ENCODE measurements at regions not wholly inside any gene's neighbourhood (a gene's known extent, or its start where the extent isn't known, plus 50 kb on each side); places are given as distances from the start of the nearest gene placed in this dataset.

- Histone ChIP-seq H3K4me3 (no peak overlapping the region), H3K36me3 (no peaks in the 10 kb centered on the region), H3K9ac (ENCODE audit: low read depth in 2 of 2, low read length in 2 of 2) (no peak overlapping the region), H3K27me3 (no peaks in the 10 kb centered on the region), H3K4me1 (no peaks in the 10 kb centered on the region), H3K9me3 (no peaks in the 10 kb centered on the region), H3K27ac (no peak overlapping the region)
- intact Hi-C loops (cut with DNase I): no loop called here
- TF ChIP-seq, protein P1, sequence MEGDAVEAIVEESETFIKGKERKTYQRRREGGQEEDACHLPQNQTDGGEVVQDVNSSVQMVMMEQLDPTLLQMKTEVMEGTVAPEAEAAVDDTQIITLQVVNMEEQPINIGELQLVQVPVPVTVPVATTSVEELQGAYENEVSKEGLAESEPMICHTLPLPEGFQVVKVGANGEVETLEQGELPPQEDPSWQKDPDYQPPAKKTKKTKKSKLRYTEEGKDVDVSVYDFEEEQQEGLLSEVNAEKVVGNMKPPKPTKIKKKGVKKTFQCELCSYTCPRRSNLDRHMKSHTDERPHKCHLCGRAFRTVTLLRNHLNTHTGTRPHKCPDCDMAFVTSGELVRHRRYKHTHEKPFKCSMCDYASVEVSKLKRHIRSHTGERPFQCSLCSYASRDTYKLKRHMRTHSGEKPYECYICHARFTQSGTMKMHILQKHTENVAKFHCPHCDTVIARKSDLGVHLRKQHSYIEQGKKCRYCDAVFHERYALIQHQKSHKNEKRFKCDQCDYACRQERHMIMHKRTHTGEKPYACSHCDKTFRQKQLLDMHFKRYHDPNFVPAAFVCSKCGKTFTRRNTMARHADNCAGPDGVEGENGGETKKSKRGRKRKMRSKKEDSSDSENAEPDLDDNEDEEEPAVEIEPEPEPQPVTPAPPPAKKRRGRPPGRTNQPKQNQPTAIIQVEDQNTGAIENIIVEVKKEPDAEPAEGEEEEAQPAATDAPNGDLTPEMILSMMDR (IDR thresholded peaks at IDR 0.05): no peak
- no peak for DNase-seq
Measured at GRCh38 chr12:13372386-13372785, 175.9 kb downstream of the EMP1 start.

DNA sequence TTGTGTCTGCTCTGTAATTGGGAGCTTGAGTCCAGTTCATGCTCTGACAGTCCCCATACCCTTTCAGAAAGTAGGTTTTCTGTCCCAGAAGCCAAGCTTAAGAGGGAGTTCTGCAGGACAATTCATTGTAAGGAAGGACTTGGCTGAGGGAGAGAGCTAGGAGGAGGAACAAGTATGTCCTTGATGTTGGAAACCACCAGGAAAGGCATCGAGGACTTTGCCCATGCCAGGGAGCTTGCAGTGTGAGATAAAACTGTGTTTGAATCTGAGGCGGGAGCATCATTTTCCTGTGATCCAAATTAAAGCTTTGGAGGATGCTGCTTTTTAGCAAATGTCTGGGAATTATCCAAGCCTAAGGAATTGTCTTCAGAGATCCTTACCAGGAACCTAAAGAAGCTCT lies 175.3 kb downstream of the EMP1 start:
- Histone ChIP-seq H3K27me3 (no peaks in the 10 kb centered on the region), H3K36me3 (no peaks in the 10 kb centered on the region), H3K4me1 (no peaks in the 10 kb centered on the region), H3K9me3 (no peaks in the 10 kb centered on the region), H3K27ac (no peak overlapping the region), H3K9ac (ENCODE audit: low read depth in 2 of 2, low read length in 2 of 2) (no peak overlapping the region), H3K4me3 (no peak overlapping the region)
- intact Hi-C loops (cut with DNase I): no loop called here
- TF ChIP-seq, protein P1 (IDR thresholded peaks at IDR 0.05): no peak
- DNase-seq: peak; percentile 54

- intact Hi-C loops (cut with DNase I): no loop called here
- no peak for DNase-seq
- Histone ChIP-seq H3K36me3 (no peaks in the 10 kb centered on the region), H3K4me3 (no peak overlapping the region), H3K4me1 (no peaks in the 10 kb centered on the region), H3K9me3 (no peaks in the 10 kb centered on the region), H3K27ac (no peak overlapping the region), H3K27me3 (no peaks in the 10 kb centered on the region), H3K9ac (ENCODE audit: low read depth in 2 of 2, low read length in 2 of 2) (no peak overlapping the region)
- TF ChIP-seq, protein P1 (IDR thresholded peaks at IDR 0.05): no peak
Measured at GRCh38 chr12:13371367-13371766, 174.8 kb downstream of the EMP1 start.

DNA sequence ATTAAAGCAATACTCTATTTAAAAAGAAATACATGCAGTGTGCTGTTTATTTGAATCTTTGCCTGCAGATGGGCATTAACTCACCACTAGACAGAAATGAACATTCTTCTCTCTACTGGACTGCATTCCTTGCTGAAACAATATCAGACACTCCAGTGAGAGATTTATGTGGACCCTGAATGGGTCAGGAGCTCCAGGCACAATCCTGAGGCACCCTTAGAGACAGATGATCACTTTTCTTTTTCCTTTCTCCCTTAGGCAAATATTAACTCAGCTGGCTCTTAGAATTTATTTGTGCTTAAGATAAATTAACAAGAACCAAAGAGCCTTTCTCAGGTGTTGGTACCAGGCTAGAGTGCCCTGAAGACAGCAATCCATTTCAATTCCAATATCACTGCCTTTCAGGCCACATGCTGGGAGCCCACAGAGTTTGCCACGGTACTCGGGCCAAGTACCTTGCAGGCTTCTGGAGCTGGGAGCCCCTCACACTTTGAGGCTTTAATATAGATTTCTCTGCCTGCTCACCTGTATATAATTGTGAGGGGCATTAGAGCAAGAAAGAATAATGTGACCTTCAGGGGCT lies 173.0 kb downstream of the EMP1 start:
- H3K9me3 ChIP-seq: no peaks in the 10 kb centered on the region
- no peak overlapping the region for H3K9ac ChIP-seq (ENCODE audit: low read depth in 2 of 2, low read length in 2 of 2)
- no peaks in the 10 kb centered on the region for H3K4me1 ChIP-seq
- no peaks in the 10 kb centered on the region for H3K27me3 ChIP-seq
- DNase-seq: no peak
- intact Hi-C loops (cut with DNase I): no loop called here
- H3K4me3 ChIP-seq: no peak overlapping the region
- no peaks in the 10 kb centered on the region for H3K36me3 ChIP-seq
- TF ChIP-seq, protein P1 (IDR thresholded peaks at IDR 0.05): no peak
- no peak overlapping the region for H3K27ac ChIP-seq

DNA sequence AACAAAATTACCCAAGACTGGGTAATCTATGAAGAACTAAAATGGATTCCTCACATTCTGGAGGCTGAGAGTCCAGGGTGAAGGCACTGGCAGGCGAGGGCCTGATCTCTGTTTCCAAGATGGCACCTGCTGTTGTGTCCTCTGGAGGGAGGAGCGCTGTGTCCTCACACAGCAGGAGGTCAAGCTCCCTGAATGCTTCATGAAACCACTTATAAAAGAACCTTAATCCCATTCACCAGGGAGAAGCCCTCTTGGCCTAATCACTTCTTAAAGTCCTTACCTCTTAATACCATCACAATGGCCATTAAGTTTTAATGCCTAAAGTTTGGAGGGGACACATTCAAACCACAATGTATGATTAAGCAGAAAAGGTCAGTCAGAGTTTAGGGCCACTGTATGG lies 172.4 kb downstream of the EMP1 start:
- Histone ChIP-seq H3K27ac (no peak overlapping the region), H3K36me3 (no peaks in the 10 kb centered on the region), H3K9ac (ENCODE audit: low read depth in 2 of 2, low read length in 2 of 2) (no peak overlapping the region), H3K4me3 (no peak overlapping the region), H3K4me1 (no peaks in the 10 kb centered on the region), H3K9me3 (no peaks in the 10 kb centered on the region), H3K27me3 (no peaks in the 10 kb centered on the region)
- TF ChIP-seq, protein P1 (IDR thresholded peaks at IDR 0.05): no peak
- intact Hi-C loops (cut with DNase I): no loop called here
- no peak for DNase-seq

Data from colonic mucosa (tissue), 4 donors.